ENCODE measurements at regions not wholly inside any gene's neighbourhood (a gene's known extent, or its start where the extent isn't known, plus 50 kb on each side); places are given as distances from the start of the nearest gene placed in this dataset.

DNA sequence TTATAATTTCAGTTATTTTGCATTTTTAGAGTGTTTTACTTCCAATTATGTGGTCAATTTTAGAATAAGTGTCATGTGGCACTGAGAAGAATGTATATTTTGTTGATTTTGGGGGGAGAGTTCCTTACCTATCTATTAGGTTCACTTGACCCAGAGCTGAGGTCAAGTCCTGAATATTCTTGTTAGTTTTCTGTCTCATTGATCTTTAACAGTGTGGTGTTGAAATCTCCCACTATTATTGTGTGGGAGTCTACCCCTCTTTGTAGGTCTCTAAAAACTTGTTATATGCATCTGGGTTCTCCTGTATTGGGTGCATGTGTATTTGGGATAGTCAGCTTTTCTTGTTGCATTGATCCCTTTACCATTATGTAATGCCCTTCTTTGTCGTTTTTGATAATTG is 127.0 kb upstream of the ZDHHC15 start:
- no peak overlapping the region for H3K4me3 ChIP-seq
- 0% methylated on average over 1 of the region's 1 CpG for WGBS (ENCODE audit: missing lambda C conversion rate)
- H3K9me3 ChIP-seq = no peaks in the 10 kb centered on the region
- CTCF ChIA-PET = no interaction called here
- TF ChIP-seq CBX8 (IDR thresholded peaks at IDR 0.05) = no peak
- TF ChIP-seq HDAC2 (IDR thresholded peaks at IDR 0.05) = no peak
- no peak for TF ChIP-seq BHLHE40 (IDR thresholded peaks at IDR 0.05; ENCODE audit: low read depth, low read length)
- no peak for TF ChIP-seq MYC (IDR thresholded peaks at IDR 0.05; ENCODE audit: borderline replicate concordance, low read length)
- no peak for TF ChIP-seq EP300 (IDR thresholded peaks at IDR 0.05)
- TF ChIP-seq, protein P1, sequence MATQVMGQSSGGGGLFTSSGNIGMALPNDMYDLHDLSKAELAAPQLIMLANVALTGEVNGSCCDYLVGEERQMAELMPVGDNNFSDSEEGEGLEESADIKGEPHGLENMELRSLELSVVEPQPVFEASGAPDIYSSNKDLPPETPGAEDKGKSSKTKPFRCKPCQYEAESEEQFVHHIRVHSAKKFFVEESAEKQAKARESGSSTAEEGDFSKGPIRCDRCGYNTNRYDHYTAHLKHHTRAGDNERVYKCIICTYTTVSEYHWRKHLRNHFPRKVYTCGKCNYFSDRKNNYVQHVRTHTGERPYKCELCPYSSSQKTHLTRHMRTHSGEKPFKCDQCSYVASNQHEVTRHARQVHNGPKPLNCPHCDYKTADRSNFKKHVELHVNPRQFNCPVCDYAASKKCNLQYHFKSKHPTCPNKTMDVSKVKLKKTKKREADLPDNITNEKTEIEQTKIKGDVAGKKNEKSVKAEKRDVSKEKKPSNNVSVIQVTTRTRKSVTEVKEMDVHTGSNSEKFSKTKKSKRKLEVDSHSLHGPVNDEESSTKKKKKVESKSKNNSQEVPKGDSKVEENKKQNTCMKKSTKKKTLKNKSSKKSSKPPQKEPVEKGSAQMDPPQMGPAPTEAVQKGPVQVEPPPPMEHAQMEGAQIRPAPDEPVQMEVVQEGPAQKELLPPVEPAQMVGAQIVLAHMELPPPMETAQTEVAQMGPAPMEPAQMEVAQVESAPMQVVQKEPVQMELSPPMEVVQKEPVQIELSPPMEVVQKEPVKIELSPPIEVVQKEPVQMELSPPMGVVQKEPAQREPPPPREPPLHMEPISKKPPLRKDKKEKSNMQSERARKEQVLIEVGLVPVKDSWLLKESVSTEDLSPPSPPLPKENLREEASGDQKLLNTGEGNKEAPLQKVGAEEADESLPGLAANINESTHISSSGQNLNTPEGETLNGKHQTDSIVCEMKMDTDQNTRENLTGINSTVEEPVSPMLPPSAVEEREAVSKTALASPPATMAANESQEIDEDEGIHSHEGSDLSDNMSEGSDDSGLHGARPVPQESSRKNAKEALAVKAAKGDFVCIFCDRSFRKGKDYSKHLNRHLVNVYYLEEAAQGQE (IDR thresholded peaks at IDR 0.05) = no peak
- TF ChIP-seq EHMT2 (IDR thresholded peaks at IDR 0.05; ENCODE audit: low read depth) = no peak
- TF ChIP-seq HEYL (CRISPR knock-in tag; IDR thresholded peaks at IDR 0.05) = no peak
- no peak for TF ChIP-seq RARB (CRISPR knock-in tag; IDR thresholded peaks at IDR 0.05)
- no peak for TF ChIP-seq JUNB (IDR thresholded peaks at IDR 0.05)
- TF ChIP-seq, protein P2, sequence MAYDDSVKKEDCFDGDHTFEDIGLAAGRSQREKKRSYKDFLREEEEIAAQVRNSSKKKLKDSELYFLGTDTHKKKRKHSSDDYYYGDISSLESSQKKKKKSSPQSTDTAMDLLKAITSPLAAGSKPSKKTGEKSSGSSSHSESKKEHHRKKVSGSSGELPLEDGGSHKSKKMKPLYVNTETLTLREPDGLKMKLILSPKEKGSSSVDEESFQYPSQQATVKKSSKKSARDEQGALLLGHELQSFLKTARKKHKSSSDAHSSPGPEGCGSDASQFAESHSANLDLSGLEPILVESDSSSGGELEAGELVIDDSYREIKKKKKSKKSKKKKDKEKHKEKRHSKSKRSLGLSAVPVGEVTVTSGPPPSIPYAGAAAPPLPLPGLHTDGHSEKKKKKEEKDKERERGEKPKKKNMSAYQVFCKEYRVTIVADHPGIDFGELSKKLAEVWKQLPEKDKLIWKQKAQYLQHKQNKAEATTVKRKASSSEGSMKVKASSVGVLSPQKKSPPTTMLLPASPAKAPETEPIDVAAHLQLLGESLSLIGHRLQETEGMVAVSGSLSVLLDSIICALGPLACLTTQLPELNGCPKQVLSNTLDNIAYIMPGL (CRISPR knock-in tag; IDR thresholded peaks at IDR 0.05; ENCODE audit: borderline replicate concordance) = no peak
- TF ChIP-seq NPAS2 (CRISPR knock-in tag; IDR thresholded peaks at IDR 0.05; ENCODE audit: borderline replicate concordance) = no peak
- TF ChIP-seq HOXB5 (CRISPR knock-in tag; IDR thresholded peaks at IDR 0.05) = no peak
- TF ChIP-seq CTCF (IDR thresholded peaks at IDR 0.05) = no peak
- no peak for TF ChIP-seq CHD4 (IDR thresholded peaks at IDR 0.05; ENCODE audit: borderline replicate concordance)
- no peak overlapping the region for H3K4me2 ChIP-seq
- FAIRE-seq (no peak), ATAC-seq (no peak), DNase-seq (ENCODE audit: low read depth in 1 of 2, low spot score in 1 of 2) (no peak)
- H3K4me1 ChIP-seq = no peaks in the 10 kb centered on the region
- POLR2A ChIA-PET = no interaction called here
- no peak overlapping the region for H3K27ac ChIP-seq

DNA sequence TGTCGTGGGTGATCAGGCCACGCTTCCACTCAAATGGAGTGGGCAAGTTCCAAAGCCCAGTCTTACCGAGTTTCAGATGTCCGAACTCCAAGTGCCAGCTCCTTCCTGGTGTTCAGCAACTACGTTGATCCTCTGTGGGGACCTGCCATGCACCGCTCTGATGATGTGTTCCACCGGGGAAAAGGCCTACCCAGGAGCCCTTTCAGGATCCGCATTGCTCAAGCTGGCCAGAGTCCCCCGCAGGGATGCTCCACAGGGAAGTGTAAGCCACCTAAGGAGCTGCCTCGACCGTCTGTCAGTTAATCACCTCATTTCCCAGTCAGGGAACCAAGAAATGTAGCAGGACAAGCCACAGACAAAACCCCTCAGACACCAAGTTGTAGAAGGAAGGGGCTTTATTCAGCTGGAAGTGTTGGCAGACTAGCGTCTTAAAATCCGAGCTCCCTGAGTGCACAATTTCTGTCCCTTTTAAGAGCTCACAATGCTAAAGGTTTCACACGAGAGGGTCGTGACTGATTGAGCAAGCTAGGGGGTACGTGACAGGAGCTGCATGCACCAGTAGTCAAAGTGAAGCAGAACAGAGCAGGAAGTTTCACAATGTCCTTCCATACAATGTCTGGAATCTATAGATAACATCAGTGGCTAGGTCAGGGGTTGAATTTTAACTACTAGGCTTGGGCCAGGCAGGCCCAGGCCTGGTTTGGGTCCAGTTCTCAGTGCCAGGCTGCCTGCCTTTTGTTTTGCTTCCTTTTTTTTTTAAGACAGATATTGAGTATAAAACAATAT is 126.2 kb upstream of the ZDHHC15 start:
- ATAC-seq = no peak
- Histone ChIP-seq H3K9me3 (no peaks in the 10 kb centered on the region), H3K4me1 (no peaks in the 10 kb centered on the region), H3K27ac (no peak overlapping the region), H3K4me2 (no peak overlapping the region), H3K4me3 (no peak overlapping the region)
- FAIRE-seq = no peak
- DNase-seq (ENCODE audit: low read depth in 1 of 2, low spot score in 1 of 2) = no peak
- CTCF ChIA-PET = no interaction called here
- WGBS (ENCODE audit: missing lambda C conversion rate) = 6% methylated on average over 12 of the region's 16 CpGs
- POLR2A ChIA-PET = no interaction called here
- TF ChIP-seq JUNB (IDR thresholded peaks at IDR 0.05) (no peak), ZC3H11A (IDR thresholded peaks at IDR 0.05) (no peak), HOXB5 (CRISPR knock-in tag; IDR thresholded peaks at IDR 0.05) (no peak), MAX (IDR thresholded peaks at IDR 0.05) (no peak), KDM1A (IDR thresholded peaks at IDR 0.05; ENCODE audit: low read depth) (no peak), BHLHE40 (IDR thresholded peaks at IDR 0.05; ENCODE audit: low read depth, low read length) (no peak), POLR2AphosphoS2 (conservative IDR thresholded peaks at IDR 0.05; ENCODE audit: low read length) (no peak), EP300 (IDR thresholded peaks at IDR 0.05) (no peak), SREBF2 (IDR thresholded peaks at IDR 0.05) (no peak), HDAC2 (IDR thresholded peaks at IDR 0.05) (no peak), ELK1 (IDR thresholded peaks at IDR 0.05; ENCODE audit: low read depth, low read length) (no peak), MAFK (IDR thresholded peaks at IDR 0.05; ENCODE audit: partially characterized antibody) (no peak)
- TF ChIP-seq, protein P3, sequence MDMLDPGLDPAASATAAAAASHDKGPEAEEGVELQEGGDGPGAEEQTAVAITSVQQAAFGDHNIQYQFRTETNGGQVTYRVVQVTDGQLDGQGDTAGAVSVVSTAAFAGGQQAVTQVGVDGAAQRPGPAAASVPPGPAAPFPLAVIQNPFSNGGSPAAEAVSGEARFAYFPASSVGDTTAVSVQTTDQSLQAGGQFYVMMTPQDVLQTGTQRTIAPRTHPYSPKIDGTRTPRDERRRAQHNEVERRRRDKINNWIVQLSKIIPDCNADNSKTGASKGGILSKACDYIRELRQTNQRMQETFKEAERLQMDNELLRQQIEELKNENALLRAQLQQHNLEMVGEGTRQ (IDR thresholded peaks at IDR 0.05) = no peak
- TF ChIP-seq, protein P1 (IDR thresholded peaks at IDR 0.05) = no peak

All from A549 (cell line).